ENCODE measurements at regions not wholly inside any gene's neighbourhood (a gene's known extent, or its start where the extent isn't known, plus 50 kb on each side); places are given as distances from the start of the nearest gene placed in this dataset.

DNA sequence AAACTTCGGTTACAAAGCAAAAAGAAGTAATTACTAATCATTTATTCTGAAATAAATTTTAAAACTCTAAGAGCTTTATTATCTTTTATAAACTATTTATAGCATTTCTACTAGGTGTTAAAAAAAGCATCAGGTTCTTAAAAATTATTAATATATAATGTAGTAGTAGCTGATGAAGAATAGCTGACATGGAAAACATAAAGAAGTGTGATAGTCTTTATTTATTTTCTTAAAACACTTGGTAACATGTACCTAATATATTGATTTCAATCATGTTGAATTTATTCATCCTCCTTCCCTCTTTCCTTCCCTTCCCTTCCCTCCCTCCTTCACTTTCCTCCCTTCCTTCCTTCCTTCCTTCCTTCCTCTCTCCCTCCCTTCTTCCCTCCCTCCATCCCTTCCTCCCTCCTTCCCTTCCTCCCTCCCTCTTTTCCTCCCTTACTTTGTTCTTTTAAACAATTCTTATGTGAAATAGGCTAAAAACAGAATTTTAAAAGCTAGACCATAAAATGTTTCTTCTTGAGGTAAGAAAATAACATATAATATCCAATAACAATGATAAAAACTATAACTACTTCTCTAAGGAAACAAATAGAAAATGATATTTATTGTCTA is 913.9 kb upstream of the MAP3K7 start:
- no peak for TF ChIP-seq CTCF (IDR thresholded peaks at IDR 0.05)
- no peak for TF ChIP-seq POLR2A (IDR thresholded peaks at IDR 0.05)

Measured in thyroid gland (tissue), 4 donors.